Caco-2 (cell line): ENCODE measurements at regions not wholly inside any gene's neighbourhood (a gene's known extent, or its start where the extent isn't known, plus 50 kb on each side); places are given as distances from the start of the nearest gene placed in this dataset.

Experiments
- BruUV-seq: library from RNA; stranded (reverse); fragments of 400-500 nt; replicated peaks from 2 replicates; lab custom pipeline; 2021; lab: Mats Ljungman, UMichigan
- CTCF ChIA-PET: fragments of 300-600 bp; sonication (Branson Sonifier 250); formaldehyde crosslinking; loops from one replicate; lab custom pipeline; 2022; ENCODE audit warnings: antibody characterized with exemption; lab: Charles Lee
- POLR2A ChIA-PET: fragments of 300-600 bp; sonication (Branson Sonifier 250); formaldehyde crosslinking; loops from one replicate; lab custom pipeline; 2022; ENCODE audit warnings: antibody characterized with exemption; lab: Charles Lee
- DNase-seq, 2 experiments: peaks; one replicate each; pipeline versions ENCODE4 v3.0.0 to v3.0.0-alpha.2; 2020 to 2022
- H3K27me3 ChIP-seq: replicated peaks from 2 replicates; pipeline ENCODE4 v1.6.0; 2011; ENCODE audit warnings: low read length; ENCODE audit not compliant: control insufficient read depth, insufficient read depth
- H3K36me3 ChIP-seq: 2 replicates; pipeline ENCODE4 v1.5.1; 2011; ENCODE audit warnings: low read length; ENCODE audit not compliant: control insufficient read depth, insufficient read depth
- H3K4me1 ChIP-seq: fragments of 250-450 bp; sonication (Bioruptor Pico); 2 replicates; pipeline ENCODE4 v1.5.1; 2020; ENCODE audit warnings: mild to moderate bottlenecking
- H3K4me3 ChIP-seq: 2 replicates; pipeline ENCODE4 v1.5.1; 2011; ENCODE audit warnings: low read depth, mild to moderate bottlenecking, control low read depth, low read length
- H3K9me3 ChIP-seq: fragments of 250-450 bp; sonication (Bioruptor Pico); 2 replicates; pipeline ENCODE4 v1.5.1; 2020; ENCODE audit warnings: mild to moderate bottlenecking, moderate library complexity
- H3K27ac Mint-ChIP-seq: one replicate; pipeline ENCODE4 v1.8.0; 2022; ENCODE audit warnings: mixed read lengths; ENCODE audit not compliant: unreplicated experiment
- H3K27me3 Mint-ChIP-seq: one replicate; pipeline ENCODE4 v1.8.0; 2022; ENCODE audit warnings: mixed read lengths; ENCODE audit not compliant: insufficient read depth, unreplicated experiment
- H3K36me3 Mint-ChIP-seq: one replicate; pipeline ENCODE4 v1.8.0; 2022; ENCODE audit warnings: mild to moderate bottlenecking, mixed read lengths; ENCODE audit not compliant: insufficient read depth, unreplicated experiment
- H3K4me1 Mint-ChIP-seq: one replicate; pipeline ENCODE4 v1.8.0; 2022; ENCODE audit warnings: low read depth, mixed read lengths; ENCODE audit not compliant: unreplicated experiment
- H3K4me3 Mint-ChIP-seq: one replicate; pipeline ENCODE4 v1.8.0; 2022; ENCODE audit warnings: mild to moderate bottlenecking, moderate library complexity, mixed read lengths; ENCODE audit not compliant: unreplicated experiment
- H3K9me3 Mint-ChIP-seq: one replicate; pipeline ENCODE4 v1.8.0; 2022; ENCODE audit warnings: mixed read lengths; ENCODE audit not compliant: unreplicated experiment
- intact Hi-C: fragments of 100-400 bp; cut with micrococcal nuclease; formaldehyde crosslinking; loops from one replicate; pipeline ENCODE4 v1.10.0; 2022; ENCODE audit not compliant: unreplicated experiment
- TF ChIP-seq, protein P1 (sequence below), 2 experiments: fragments of 200-600 bp in 1 of 2; IDR thresholded peaks; 1 replicate in 1 of 2; 2 replicates in 1 of 2; pipeline versions ENCODE4 v1.5.1 to v1.8.0; 2011 to 2022; ENCODE audit warnings: antibody characterized with exemption in 1 of 2, control low read depth in 1 of 2, inconsistent platforms in 1 of 2, low read depth in 1 of 2, low read length in 1 of 2, mild to moderate bottlenecking in 1 of 2, moderate library complexity in 1 of 2; ENCODE audit not compliant: insufficient read depth in 1 of 2, severe bottlenecking in 1 of 2, unreplicated experiment in 1 of 2

DNA sequence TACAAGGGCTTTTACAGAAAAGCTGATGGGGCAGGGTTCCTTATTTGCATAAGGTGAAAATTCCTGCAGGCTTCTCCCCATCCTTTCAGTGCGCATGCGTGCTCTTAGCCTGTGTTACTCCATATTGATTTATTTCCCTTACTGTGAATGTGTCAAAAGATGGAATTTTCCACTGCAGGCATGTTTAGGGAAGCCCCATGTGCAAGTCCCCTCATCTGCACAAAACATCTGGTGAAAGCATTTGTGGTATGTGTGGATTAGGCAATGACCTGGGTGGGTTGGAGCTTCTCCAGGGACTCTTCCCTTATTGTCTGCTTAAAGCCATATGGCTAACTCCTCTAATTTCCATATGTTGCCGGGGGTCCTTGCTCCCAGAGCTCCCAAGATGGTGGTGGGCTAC lies 912.7 kb upstream of the LRFN5 start:
- no peaks in the 10 kb centered on the region for H3K4me1 Mint-ChIP-seq
- H3K9me3 ChIP-seq: no peaks in the 10 kb centered on the region
- DNase-seq: no peak
- ChIA-PET CTCF (no interaction called here), POLR2A (no interaction called here)
- no peaks in the 10 kb centered on the region for H3K36me3 Mint-ChIP-seq
- intact Hi-C loops: no loop called here
- H3K4me1 ChIP-seq: no peaks in the 10 kb centered on the region
- no peaks in the 10 kb centered on the region for H3K36me3 ChIP-seq
- no peak overlapping the region for H3K4me3 Mint-ChIP-seq
- no TSS peak for BruUV-seq
- no peaks in the 10 kb centered on the region for H3K27me3 Mint-ChIP-seq
- H3K9me3 Mint-ChIP-seq: peaks cover 8% of the 10 kb centered on the region
- H3K27me3 ChIP-seq: no peaks in the 10 kb centered on the region
- H3K27ac Mint-ChIP-seq: no peak overlapping the region
- no peak overlapping the region for H3K4me3 ChIP-seq
- TF ChIP-seq, protein P1, sequence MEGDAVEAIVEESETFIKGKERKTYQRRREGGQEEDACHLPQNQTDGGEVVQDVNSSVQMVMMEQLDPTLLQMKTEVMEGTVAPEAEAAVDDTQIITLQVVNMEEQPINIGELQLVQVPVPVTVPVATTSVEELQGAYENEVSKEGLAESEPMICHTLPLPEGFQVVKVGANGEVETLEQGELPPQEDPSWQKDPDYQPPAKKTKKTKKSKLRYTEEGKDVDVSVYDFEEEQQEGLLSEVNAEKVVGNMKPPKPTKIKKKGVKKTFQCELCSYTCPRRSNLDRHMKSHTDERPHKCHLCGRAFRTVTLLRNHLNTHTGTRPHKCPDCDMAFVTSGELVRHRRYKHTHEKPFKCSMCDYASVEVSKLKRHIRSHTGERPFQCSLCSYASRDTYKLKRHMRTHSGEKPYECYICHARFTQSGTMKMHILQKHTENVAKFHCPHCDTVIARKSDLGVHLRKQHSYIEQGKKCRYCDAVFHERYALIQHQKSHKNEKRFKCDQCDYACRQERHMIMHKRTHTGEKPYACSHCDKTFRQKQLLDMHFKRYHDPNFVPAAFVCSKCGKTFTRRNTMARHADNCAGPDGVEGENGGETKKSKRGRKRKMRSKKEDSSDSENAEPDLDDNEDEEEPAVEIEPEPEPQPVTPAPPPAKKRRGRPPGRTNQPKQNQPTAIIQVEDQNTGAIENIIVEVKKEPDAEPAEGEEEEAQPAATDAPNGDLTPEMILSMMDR (IDR thresholded peaks at IDR 0.05; ENCODE audit: insufficient read depth in 1 of 2, low read depth in 1 of 2, low read length in 1 of 2, severe bottlenecking in 1 of 2, unreplicated experiment in 1 of 2): no peak

DNA sequence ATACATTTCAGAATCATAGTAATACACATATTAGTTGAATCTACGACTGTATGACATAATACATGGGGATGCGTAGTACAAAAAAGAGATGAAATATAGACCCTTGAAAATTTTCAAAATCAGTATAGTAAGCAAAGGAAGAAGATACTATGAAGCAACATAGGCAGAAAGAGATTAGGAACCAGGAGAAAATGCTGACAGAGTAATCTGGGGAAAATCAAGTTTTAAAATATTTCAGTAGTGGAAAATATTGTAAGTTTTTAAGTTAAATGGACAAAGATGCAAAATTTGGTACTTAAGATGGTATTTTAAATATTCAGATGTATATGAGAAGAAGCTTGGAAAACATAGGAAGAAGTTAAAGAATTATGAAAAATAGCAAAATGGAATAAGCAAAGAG lies 915.6 kb upstream of the LRFN5 start:
- TF ChIP-seq, protein P1 (IDR thresholded peaks at IDR 0.05; ENCODE audit: insufficient read depth in 1 of 2, low read depth in 1 of 2, low read length in 1 of 2, severe bottlenecking in 1 of 2, unreplicated experiment in 1 of 2): no peak
- Mint-ChIP-seq H3K4me1 (no peaks in the 10 kb centered on the region), H3K4me3 (no peak overlapping the region), H3K36me3 (no peaks in the 10 kb centered on the region), H3K9me3 (peaks cover 8% of the 10 kb centered on the region), H3K27ac (no peak overlapping the region), H3K27me3 (no peaks in the 10 kb centered on the region)
- no peak for DNase-seq
- Histone ChIP-seq H3K4me3 (no peak overlapping the region), H3K27me3 (no peaks in the 10 kb centered on the region), H3K9me3 (no peaks in the 10 kb centered on the region), H3K36me3 (no peaks in the 10 kb centered on the region), H3K4me1 (peaks cover 5% of the 10 kb centered on the region; the same call in 1 of the 2 replicates)
- POLR2A ChIA-PET: no interaction called here
- BruUV-seq: no TSS peak
- CTCF ChIA-PET: no interaction called here
- intact Hi-C loops: no loop called here

DNA sequence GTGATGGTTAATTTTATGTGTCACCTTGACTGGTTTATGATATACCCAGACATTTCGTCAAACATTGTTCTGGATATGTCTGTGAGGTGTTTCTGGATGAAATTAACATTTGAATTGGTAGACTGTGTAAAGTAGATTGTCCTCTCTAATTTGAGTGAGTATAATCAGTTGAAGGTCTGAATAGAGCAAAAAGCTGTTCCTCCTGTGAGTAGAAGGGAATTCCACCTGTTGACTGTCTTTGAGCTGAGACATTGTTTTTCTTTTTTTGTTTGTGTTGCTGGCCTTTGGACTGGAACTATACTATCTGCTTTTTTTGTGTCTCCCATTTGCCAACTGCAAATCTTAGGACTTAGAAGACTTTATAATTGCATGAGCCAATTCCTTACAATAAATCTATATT lies 920.9 kb upstream of the LRFN5 start:
- intact Hi-C loops: no loop called here
- H3K27ac Mint-ChIP-seq: no peak overlapping the region

More for the DNA sequence above, 920.9 kb upstream of the LRFN5 start:
- ChIA-PET CTCF (no interaction called here), POLR2A (no interaction called here)
- H3K4me1 ChIP-seq: peaks cover 5% of the 10 kb centered on the region; the same call in 1 of the 2 replicates
- Mint-ChIP-seq H3K9me3 (peaks cover under 1% of the 10 kb centered on the region), H3K4me3 (no peak overlapping the region), H3K36me3 (no peaks in the 10 kb centered on the region), H3K4me1 (no peaks in the 10 kb centered on the region), H3K27me3 (no peaks in the 10 kb centered on the region)
- no peak for DNase-seq
- no TSS peak for BruUV-seq
- no peaks in the 10 kb centered on the region for H3K27me3 ChIP-seq
- no peak overlapping the region for H3K4me3 ChIP-seq
- no peaks in the 10 kb centered on the region for H3K9me3 ChIP-seq
- H3K36me3 ChIP-seq: no peaks in the 10 kb centered on the region
- TF ChIP-seq, protein P1 (IDR thresholded peaks at IDR 0.05; ENCODE audit: insufficient read depth in 1 of 2, low read depth in 1 of 2, low read length in 1 of 2, severe bottlenecking in 1 of 2, unreplicated experiment in 1 of 2): no peak
